ENCODE measurements at regions not wholly inside any gene's neighbourhood (a gene's known extent, or its start where the extent isn't known, plus 50 kb on each side); places are given as distances from the start of the nearest gene placed in this dataset.
"Not testable (repeated sequence)": the region's sequence is repeated elsewhere in the genome, so short reads cannot be mapped to it uniquely, and the experiment has no call there.

GRCh38 chr7:43054052-43054722 lies 58.3 kb upstream of the HECW1 start:
- Histone ChIP-seq H3K9me3 (peaks cover 0 to 2% (median 0%) of the 10 kb centered on the region in 12 donors), H3K27ac (no peak overlapping the region), H3K36me3 (no peaks in the 10 kb centered on the region), H3K4me3 (no peak overlapping the region), H3K4me1 (no peaks in the 10 kb centered on the region), H3K27me3 (peaks cover 0 to 7% (median 0%) of the 10 kb centered on the region in 9 donors)
- TF ChIP-seq CTCF (IDR thresholded peaks at IDR 0.05), result no peak
- TF ChIP-seq POLR2A (IDR thresholded peaks at IDR 0.05), result no peak
- ATAC-seq, result no peak
- intact Hi-C loops (cut with DNase I), result no loop called here
- DNase-seq, result no peak
- WGBS, 4 donors, result 36 to 44% (median 42%) methylated on average over 4 of the region's 4 CpGs

- no peaks in the 10 kb centered on the region for H3K9me3 ChIP-seq
- DNase-seq (no peak), ATAC-seq (no peak)
- H3K36me3 ChIP-seq, result no peaks in the 10 kb centered on the region
- H3K4me3 ChIP-seq, result no peak overlapping the region
- H3K27ac ChIP-seq, result no peak overlapping the region
- TF ChIP-seq POLR2A (IDR thresholded peaks at IDR 0.05) (no peak), CTCF (IDR thresholded peaks at IDR 0.05) (no peak)
- peaks cover 0 to 7% (median 0%) of the 10 kb centered on the region in 9 donors for H3K27me3 ChIP-seq
- intact Hi-C loops (cut with DNase I), result no loop called here
- WGBS, 4 donors, result 80 to 88% (median 87%) methylated on average over 3 of the region's 3 CpGs
- H3K4me1 ChIP-seq, result no peaks in the 10 kb centered on the region
These were observed 55.3 kb upstream of the HECW1 start for GRCh38 chr7:43057141-43057540.

GRCh38 chr7:43058271-43059066 lies 54.0 kb upstream of the HECW1 start:
- H3K9me3 ChIP-seq, result no peaks in the 10 kb centered on the region
- intact Hi-C loops (cut with DNase I), result no loop called here
- H3K4me1 ChIP-seq, result no peaks in the 10 kb centered on the region
- peak overlapping the region in 2 of 12 donors; percentile 33 to 36 for H3K4me3 ChIP-seq
- DNase-seq, result no peak
- ATAC-seq, result no peak
- TF ChIP-seq POLR2A (IDR thresholded peaks at IDR 0.05) (no peak), CTCF (IDR thresholded peaks at IDR 0.05) (no peak)
- H3K27ac ChIP-seq, result no peak overlapping the region
- no peaks in the 10 kb centered on the region for H3K36me3 ChIP-seq
- WGBS, 4 donors, result 75 to 79% (median 76%) methylated on average over 5 of the region's 5 CpGs
- H3K27me3 ChIP-seq, result peaks cover 0 to 7% (median 0%) of the 10 kb centered on the region in 9 donors

GRCh38 chr7:43059067-43059600 lies 53.3 kb upstream of the HECW1 start:
- peak overlapping the region in 2 of 12 donors; percentile 33 to 36 for H3K4me3 ChIP-seq
- H3K9me3 ChIP-seq; ATAC-seq; H3K36me3 ChIP-seq; intact Hi-C loops (cut with DNase I); H3K4me1 ChIP-seq; H3K27ac ChIP-seq; H3K27me3 ChIP-seq; DNase-seq: not testable (repeated sequence)
- WGBS, 4 donors, result 74 to 82% (median 78%) methylated on average over 26 to 31 of the region's 33 CpGs

Measured in heart left ventricle (tissue), 16 donors.